Fibroblast of the aortic adventitia (primary cell): ENCODE measurements at regions not wholly inside any gene's neighbourhood (a gene's known extent, or its start where the extent isn't known, plus 50 kb on each side); places are given as distances from the start of the nearest gene placed in this dataset.
"Not testable (repeated sequence)": the region's sequence is repeated elsewhere in the genome, so short reads cannot be mapped to it uniquely, and the experiment has no call there.

ENCODE experiments used
- DNase-seq: peaks from one replicate; pipeline ENCODE4 v3.0.0-alpha.2; 2010; ENCODE audit warnings: low read depth
- H3K4me3 ChIP-seq: 2 replicates; pipeline ENCODE4 v1.5.1; 2011; ENCODE audit warnings: low read depth, mild to moderate bottlenecking, control low read depth, low read length, moderate library complexity
- TF ChIP-seq, protein P1 (sequence below): IDR thresholded peaks from 2 replicates; pipeline ENCODE4 v1.5.1; 2011; ENCODE audit warnings: mild to moderate bottlenecking, low read length, control low read depth, inconsistent platforms; ENCODE audit not compliant: insufficient read depth

DNA sequence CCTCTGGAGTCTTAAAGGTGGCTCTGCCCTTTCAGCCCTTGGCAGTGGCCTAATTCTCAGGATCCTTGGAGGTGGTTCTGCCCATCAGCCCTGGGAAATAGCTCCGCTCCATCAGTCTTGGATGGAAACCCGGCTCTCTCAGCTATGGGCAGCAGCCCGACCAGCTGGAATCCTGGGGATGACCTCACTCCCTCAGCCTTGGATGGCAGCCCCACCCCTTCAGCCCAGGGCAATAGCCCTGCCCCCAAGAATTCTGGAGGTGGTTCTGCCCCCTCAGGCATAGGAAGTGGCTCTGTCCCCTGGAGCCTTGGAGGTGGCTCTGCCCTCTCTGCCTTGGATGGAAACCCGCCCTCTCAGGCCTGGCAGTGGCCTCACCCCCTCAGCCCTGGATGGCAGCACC, 127.7 kb downstream of the RBMX2 start:
- H3K4me3 ChIP-seq: no peak overlapping the region
- TF ChIP-seq, protein P1, sequence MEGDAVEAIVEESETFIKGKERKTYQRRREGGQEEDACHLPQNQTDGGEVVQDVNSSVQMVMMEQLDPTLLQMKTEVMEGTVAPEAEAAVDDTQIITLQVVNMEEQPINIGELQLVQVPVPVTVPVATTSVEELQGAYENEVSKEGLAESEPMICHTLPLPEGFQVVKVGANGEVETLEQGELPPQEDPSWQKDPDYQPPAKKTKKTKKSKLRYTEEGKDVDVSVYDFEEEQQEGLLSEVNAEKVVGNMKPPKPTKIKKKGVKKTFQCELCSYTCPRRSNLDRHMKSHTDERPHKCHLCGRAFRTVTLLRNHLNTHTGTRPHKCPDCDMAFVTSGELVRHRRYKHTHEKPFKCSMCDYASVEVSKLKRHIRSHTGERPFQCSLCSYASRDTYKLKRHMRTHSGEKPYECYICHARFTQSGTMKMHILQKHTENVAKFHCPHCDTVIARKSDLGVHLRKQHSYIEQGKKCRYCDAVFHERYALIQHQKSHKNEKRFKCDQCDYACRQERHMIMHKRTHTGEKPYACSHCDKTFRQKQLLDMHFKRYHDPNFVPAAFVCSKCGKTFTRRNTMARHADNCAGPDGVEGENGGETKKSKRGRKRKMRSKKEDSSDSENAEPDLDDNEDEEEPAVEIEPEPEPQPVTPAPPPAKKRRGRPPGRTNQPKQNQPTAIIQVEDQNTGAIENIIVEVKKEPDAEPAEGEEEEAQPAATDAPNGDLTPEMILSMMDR: no peak
- DNase-seq: no peak

DNA sequence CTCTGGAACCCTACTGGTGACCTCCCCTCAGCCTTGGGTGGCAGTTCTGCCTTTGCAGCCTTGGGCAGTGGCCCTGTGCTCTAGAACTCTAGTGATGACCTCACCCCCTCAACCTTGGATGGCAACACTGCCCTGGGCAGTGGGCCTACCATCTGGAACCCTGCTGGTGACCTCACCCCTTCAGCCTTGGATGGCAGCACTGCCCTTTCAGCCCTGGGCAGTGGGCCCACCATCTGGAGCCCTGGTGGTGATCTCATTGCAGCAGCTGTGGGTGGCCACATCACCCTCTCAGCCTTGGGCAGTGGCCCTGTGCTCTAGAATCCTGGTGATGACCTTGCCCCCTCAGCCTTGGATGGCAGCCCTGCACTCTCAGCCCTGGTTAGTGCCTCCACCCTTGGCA, 129.3 kb downstream of the RBMX2 start:
- TF ChIP-seq, protein P1: no peak
- no peak for DNase-seq
- no peak overlapping the region for H3K4me3 ChIP-seq

DNA sequence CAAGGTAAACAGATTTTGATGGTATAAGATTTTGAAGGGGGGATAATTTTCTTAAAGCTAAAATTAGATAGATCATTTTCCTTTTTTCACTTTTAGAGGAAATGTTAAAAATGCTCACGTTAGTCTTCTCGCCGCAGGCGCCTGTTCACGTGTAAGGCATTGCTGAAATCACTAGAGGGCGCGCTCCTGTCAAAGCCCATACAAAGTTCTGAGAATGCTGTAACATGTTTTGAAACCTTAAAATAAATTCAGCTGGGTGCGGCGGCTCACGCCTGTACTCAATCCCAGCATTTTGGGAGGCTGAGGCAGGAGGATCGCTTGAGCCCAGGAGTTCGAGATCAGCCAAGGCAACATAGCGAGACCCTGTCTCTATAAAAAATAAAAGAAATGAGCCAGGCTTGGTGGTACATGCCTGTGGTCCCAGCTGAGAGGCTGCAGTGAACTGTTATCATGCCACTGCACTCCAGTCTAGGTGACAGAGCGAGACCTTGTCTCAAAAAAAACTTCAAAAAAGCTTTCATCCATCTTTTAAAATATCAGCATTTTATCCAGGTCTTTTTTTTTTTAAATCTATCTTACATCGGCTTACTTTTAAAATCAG, 138.0 kb downstream of the RBMX2 start:
- DNase-seq: peak; percentile 57
- H3K4me3 ChIP-seq: no peak overlapping the region
- TF ChIP-seq, protein P1: peak; percentile 82

DNA sequence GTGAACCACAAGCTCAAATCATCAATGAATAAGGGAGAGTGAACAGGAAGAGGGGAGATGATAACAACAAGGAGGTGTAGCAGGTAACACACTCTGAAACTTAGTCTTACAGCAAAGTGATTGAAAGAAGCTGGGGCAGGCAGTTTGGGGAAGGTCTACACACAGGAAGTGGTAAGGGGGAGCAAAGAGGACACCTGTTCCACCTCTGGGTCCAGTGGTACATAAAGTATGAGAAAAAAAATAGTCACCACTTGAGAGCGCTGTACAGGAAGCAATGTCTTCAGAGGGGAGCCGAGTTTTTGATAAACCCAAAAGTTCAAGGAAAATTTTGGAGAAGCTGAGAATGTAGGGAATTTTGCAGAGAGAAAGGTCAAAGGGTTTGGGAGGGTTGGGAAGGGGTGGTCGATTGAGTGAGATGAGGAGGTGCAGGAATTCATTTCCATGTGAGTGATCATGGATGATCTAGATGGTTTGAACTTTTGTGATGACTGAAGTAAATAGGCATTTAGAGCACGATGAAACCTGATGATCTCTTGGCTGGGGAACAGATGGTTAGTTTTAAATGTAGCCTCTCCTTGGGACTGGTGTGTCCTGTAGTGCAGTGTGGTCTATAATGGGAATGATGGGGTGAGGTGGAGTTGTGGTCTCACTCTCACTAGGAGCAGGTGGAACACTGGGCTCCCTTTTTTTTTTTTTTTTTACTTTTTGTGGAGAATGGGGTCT, 142.0 kb downstream of the RBMX2 start:
- no peak for DNase-seq
- no peak overlapping the region for H3K4me3 ChIP-seq
- TF ChIP-seq, protein P1: no peak

DNA sequence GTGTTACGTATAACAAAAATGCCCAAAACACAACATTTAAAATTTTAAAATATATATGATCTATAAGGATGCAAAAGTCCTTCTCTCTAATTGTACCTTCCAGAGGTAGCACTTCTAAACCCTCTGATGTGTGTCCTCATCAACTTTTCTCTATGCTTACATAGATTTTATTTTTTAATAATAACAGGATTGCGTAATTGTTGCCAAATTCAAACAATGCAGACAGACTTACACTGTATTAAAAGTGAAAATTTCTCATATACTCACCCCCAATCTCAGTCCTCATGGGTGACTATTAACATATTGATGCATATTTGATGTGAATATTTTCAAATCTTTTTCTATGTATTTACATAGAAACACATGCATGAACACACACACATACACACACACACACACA, 144.0 kb downstream of the RBMX2 start:
- TF ChIP-seq, protein P1: no peak
- no peak for DNase-seq
- no peak overlapping the region for H3K4me3 ChIP-seq

DNA sequence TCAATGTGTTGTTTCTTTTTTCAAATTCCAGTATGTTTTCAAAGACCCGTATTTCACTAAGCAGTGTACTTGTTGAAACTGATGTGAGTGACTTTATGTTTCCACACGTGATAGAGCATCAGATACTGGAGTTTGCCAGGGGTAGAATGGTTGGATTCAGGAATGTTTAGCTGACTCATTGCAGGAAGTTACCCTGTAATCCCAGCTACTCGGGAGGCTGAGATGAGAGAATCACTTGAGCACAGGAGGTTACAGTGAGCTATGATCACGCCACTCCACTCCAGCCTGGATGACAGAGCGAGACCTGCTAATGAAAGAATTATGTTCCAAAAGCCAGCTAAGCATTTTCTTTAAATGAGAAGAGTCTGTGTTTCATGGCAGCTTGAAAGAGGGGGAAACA, 147.6 kb downstream of the RBMX2 start:
- not testable (repeated sequence) for H3K4me3 ChIP-seq, DNase-seq

DNA sequence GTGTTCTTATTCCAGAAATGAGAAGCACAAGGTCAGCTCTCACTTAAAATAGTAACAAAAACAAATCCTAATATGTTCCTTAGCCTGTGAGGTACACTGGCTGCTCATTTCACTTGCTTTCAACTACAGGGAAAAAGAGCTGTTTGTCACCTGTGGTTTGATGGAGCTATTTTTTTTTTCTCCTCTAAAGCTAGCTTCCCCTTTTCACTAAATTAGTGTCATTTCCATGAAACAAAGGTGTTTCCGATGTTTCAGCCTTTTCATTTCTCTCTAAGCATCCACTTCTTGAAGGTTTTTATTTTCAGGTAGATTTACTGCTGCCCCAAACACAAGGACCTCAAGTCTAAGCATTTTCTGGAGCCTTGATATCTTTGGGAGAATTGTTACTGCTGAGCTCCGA, 148.6 kb downstream of the RBMX2 start:
- H3K4me3 ChIP-seq: no peak overlapping the region
- no peak for DNase-seq
- TF ChIP-seq, protein P1: no peak
